ENCODE measurements at regions not wholly inside any gene's neighbourhood (a gene's known extent, or its start where the extent isn't known, plus 50 kb on each side); places are given as distances from the start of the nearest gene placed in this dataset.

DNA sequence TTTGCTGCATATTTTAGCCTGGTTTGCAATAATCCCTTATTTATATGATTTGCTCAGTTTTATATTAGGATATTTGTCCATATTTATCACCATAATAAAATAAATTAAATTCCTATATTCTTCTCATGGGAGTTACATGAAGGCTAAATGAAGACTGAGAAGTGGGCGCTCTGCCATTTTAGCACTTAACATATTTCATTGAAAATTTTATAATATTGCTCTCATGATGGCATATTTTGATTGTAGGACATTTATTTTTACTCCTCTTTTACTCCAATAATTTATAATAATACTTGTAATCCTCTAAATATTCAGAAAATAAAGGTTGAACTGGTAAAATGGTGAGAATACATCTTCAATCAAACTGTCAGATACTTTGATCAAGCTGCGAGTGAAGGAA, 99.8 kb upstream of the SEMA3A start:
- 75% methylated on average over 2 of the region's 2 CpGs for WGBS (ENCODE audit: insufficient coverage, low coverage, low lambda C conversion rate, missing lambda C conversion rate)
- H3K27me3 ChIP-seq: no peaks in the 10 kb centered on the region
- intact Hi-C loops (cut with DNase I): no loop called here

DNA sequence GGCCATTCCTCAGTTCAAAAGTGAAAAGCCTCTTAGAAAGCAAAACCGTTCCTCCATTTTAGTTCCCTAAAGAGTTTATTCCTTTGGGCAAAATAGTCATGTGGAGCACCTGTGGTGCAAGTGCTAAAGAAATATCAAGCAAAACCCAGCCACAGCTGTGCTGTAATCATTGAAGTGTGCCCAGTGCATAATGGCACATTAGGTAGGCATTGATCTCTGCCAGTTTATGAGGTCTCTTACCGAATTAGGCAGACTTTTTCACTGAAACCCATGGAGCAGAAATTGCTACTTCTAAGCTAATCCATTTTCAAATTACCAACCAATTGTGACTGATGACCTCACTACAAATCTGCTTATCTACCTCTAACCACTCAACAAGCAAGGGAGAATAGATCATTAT, 97.2 kb upstream of the SEMA3A start:
- H3K4me3 ChIP-seq: no peak overlapping the region
- intact Hi-C loops (cut with DNase I): no loop called here
- H3K4me1 ChIP-seq: no peaks in the 10 kb centered on the region
- TF ChIP-seq POLR2A (IDR thresholded peaks at IDR 0.05): no peak
- TF ChIP-seq, protein P1, sequence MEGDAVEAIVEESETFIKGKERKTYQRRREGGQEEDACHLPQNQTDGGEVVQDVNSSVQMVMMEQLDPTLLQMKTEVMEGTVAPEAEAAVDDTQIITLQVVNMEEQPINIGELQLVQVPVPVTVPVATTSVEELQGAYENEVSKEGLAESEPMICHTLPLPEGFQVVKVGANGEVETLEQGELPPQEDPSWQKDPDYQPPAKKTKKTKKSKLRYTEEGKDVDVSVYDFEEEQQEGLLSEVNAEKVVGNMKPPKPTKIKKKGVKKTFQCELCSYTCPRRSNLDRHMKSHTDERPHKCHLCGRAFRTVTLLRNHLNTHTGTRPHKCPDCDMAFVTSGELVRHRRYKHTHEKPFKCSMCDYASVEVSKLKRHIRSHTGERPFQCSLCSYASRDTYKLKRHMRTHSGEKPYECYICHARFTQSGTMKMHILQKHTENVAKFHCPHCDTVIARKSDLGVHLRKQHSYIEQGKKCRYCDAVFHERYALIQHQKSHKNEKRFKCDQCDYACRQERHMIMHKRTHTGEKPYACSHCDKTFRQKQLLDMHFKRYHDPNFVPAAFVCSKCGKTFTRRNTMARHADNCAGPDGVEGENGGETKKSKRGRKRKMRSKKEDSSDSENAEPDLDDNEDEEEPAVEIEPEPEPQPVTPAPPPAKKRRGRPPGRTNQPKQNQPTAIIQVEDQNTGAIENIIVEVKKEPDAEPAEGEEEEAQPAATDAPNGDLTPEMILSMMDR (IDR thresholded peaks at IDR 0.05): no peak
- H3K9me3 ChIP-seq: peaks cover 0 to 3% (median 0%) of the 10 kb centered on the region in 4 donors
- 58% methylated on average over 1 of the region's 2 CpGs for WGBS (ENCODE audit: insufficient coverage, low coverage, low lambda C conversion rate, missing lambda C conversion rate)
- ATAC-seq: no peak
- H3K27ac ChIP-seq: no peak overlapping the region
- no peaks in the 10 kb centered on the region for H3K27me3 ChIP-seq
- no peak for DNase-seq
- H3K36me3 ChIP-seq: no peaks in the 10 kb centered on the region

More for the DNA sequence above, 99.8 kb upstream of the SEMA3A start:
- TF ChIP-seq, protein P1 (IDR thresholded peaks at IDR 0.05): no peak
- no peak for TF ChIP-seq POLR2A (IDR thresholded peaks at IDR 0.05)
- Histone ChIP-seq H3K9me3 (peaks cover 0 to 3% (median 0%) of the 10 kb centered on the region in 4 donors), H3K36me3 (no peaks in the 10 kb centered on the region), H3K4me3 (no peak overlapping the region), H3K27ac (no peak overlapping the region), H3K4me1 (no peaks in the 10 kb centered on the region)
- DNase-seq (no peak), ATAC-seq (no peak)

DNA sequence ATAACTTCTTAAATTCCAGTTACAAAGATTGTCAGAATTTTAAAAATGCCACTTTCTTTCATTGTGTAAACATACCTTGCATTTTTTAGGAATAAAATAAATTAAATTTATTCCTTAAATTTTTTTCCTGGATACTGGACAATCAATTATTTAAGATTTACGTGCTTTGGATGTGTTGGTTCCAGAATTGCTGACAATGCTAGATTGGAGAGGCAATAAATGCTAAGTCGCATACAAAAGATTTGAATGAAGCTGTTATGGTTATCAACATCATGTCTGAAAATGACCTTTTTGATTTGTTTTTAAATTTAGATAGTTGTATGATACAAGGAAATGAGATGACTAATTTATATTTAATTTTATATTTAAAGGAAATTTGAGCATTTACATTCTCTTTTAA, 89.2 kb upstream of the SEMA3A start:
- no peaks in the 10 kb centered on the region for H3K36me3 ChIP-seq
- no peak overlapping the region for H3K27ac ChIP-seq
- ATAC-seq (no peak), DNase-seq (no peak)
- TF ChIP-seq, protein P1 (IDR thresholded peaks at IDR 0.05): no peak
- no peak for TF ChIP-seq POLR2A (IDR thresholded peaks at IDR 0.05)
- WGBS (ENCODE audit: insufficient coverage, low coverage, low lambda C conversion rate, missing lambda C conversion rate): 50% methylated on average over 2 of the region's 2 CpGs
- no peaks in the 10 kb centered on the region for H3K9me3 ChIP-seq
- H3K27me3 ChIP-seq: no peaks in the 10 kb centered on the region
- H3K4me1 ChIP-seq: no peaks in the 10 kb centered on the region
- intact Hi-C loops (cut with DNase I): no loop called here
- H3K4me3 ChIP-seq: no peak overlapping the region

DNA sequence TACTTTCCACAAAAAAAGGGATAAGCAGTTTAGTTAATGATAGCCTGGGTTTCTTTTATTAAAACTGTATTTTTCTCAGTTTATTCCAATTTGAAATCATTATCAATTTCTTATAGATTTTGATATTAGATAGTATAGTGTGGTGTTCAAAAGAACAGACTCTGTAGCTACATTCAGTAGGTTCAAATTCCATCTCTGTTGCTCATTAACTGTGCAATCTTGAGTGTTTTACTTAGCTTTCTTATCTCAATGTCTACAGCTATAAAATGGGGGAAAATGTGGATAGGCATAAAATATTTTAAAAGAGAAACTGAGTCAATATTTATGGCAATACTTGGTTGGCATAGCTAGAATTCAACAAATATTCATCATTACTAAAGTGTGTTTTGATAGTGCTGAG, 86.9 kb upstream of the SEMA3A start:
- Histone ChIP-seq H3K27me3 (no peaks in the 10 kb centered on the region), H3K4me3 (no peak overlapping the region), H3K36me3 (no peaks in the 10 kb centered on the region), H3K27ac (no peak overlapping the region), H3K9me3 (no peaks in the 10 kb centered on the region), H3K4me1 (no peaks in the 10 kb centered on the region)
- intact Hi-C loops (cut with DNase I): no loop called here
- DNase-seq: no peak
- ATAC-seq: no peak
- TF ChIP-seq, protein P1 (IDR thresholded peaks at IDR 0.05): no peak
- no peak for TF ChIP-seq POLR2A (IDR thresholded peaks at IDR 0.05)

DNA sequence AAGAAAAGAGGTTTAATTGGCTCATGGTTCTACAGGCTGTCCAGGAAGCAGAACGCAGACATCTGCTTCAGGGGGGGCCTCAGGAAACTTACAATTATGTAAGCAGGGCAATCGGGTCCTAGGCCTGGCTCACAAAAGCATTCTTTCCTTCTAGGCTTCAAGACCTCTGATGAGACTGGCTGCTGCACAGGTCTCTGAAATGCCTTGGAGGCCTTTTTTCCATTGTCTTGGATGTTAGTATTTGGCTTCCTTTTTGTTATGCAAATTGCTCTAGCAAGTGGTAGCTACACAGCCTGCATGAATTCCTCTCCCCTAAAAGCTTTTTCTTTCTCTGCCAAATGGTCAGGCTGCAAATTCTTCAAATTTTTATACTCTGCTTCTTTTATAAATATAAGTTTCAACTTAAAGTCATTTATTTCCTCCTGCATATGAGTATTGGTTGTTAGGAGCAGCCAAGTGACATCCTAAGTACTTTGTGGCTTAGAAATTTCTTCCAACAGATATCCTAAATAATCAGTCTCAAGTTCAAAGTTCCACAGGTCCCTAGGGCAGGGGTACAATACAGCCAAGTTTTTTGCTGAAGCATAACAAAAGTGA, 83.1 kb upstream of the SEMA3A start:
- Histone ChIP-seq H3K27me3 (no peaks in the 10 kb centered on the region), H3K9me3 (no peaks in the 10 kb centered on the region), H3K27ac (no peak overlapping the region), H3K4me3 (no peak overlapping the region), H3K4me1 (no peaks in the 10 kb centered on the region), H3K36me3 (no peaks in the 10 kb centered on the region)
- intact Hi-C loops (cut with DNase I): no loop called here
- TF ChIP-seq POLR2A (IDR thresholded peaks at IDR 0.05): no peak
- ATAC-seq: no peak
- WGBS (ENCODE audit: insufficient coverage, low coverage, low lambda C conversion rate, missing lambda C conversion rate): 58% methylated on average over 2 of the region's 2 CpGs
- DNase-seq: no peak

Measured in right lobe of liver (tissue), 6 donors.